ENCODE measurements at regions not wholly inside any gene's neighbourhood (a gene's known extent, or its start where the extent isn't known, plus 50 kb on each side); places are given as distances from the start of the nearest gene placed in this dataset.

DNA sequence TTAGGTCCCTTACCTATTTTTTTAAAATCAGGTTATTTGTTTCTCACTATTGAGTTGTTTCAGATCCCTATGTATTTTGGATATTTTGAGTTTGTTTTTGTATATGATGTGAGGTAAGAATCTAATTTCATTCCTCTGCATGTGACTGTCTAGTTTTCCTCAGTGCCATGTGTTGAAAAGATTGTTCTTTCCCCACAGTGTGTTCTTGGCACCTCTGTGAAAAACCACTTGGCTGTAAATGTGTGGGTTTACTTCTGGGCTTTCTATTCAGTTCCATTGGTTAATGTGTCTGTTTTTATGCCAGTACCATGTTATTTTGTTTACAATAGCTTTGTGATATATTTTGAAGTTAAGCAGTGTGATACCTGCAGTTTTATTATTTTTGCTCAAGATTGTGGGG lies 1516.4 kb downstream of the AACS start:
- TF ChIP-seq EZH2phosphoT487 (IDR thresholded peaks at IDR 0.05; ENCODE audit: insufficient read depth, low read depth): no peak
- no peak for TF ChIP-seq EZH2 (IDR thresholded peaks at IDR 0.05; ENCODE audit: insufficient read depth, poor library complexity, severe bottlenecking)

Data from GM23248 (cell line).